GM21515 (cell line): ENCODE measurements at regions not wholly inside any gene's neighbourhood (a gene's known extent, or its start where the extent isn't known, plus 50 kb on each side); places are given as distances from the start of the nearest gene placed in this dataset.

ENCODE experiments used
- ATAC-seq: cut with Tn5 transposase; IDR thresholded peaks from one replicate; pipeline ENCODE4 v1.9.1; 2021; ENCODE audit not compliant: unreplicated experiment

DNA sequence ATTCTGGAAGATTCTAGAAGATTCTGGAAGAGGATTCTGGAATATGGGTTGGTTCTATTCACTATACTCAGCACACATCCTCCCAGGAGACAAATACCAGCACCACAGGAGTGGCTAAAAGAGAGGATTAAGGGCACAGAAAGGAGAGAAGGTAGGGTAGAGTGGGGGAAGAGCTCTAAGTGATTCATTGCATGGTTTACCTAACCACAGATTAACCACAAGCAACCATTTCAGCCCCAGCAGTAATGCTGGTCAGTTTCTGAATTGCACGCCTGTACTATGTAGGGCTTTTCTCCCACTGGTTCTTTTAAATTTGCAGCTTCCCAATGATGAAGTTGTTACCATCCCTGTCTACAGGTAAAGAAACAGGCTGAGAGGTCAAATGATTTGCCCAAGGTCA lies 192.7 kb upstream of the PMEPA1 start:
- ATAC-seq: peak; percentile 86

DNA sequence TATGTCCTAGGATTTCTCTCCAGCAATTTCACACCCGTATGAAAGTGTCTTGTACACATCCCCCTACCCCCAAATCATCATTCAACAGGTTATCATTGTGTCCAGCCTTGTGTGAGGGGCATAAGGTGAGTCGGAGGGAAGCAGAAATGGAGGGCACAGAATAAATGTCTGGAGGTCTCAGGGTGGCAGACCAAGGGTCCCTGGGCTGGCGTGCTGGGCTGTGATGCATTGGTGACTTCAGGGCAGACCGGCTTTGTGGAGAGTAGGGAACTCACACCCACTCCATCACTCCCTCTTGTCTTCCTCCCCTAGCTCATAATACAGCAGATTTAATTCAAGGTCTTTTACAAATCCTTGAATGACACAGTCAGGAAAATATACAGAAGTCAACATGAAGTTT lies 191.7 kb upstream of the PMEPA1 start:
- no peak for ATAC-seq

DNA sequence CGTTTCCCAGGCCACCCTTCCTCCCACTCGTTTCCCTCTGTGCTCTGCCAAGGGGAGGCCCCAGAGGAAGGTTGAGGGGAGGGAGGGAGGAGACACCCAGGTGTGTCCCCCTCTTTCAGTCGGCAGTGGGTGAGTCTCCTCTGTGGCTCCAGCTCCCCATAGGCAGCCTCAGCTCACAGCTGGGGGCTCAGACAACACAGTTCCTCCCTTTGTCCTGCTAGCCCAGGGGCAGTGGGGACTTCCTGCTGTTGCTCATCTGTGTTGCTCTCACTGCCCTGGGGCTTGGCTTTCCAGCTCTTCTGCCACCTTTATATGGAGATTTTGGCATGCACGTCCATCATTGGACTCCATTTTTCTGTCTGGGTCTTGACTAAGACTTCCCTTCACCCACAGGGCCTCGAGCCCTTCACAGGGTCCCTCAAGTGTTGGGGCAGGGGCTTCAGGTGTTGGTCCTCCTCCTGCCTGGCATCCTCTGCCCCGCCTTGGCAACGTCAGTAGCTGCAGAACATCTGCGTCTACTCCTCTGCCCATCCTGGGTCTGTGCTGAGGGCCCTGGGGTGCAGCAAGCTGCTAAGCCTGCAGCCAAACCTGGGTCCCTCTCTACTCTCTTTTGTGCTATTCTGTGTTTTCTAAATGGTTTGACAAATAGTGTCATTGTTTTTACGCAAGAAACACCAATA lies 190.6 kb upstream of the PMEPA1 start:
- ATAC-seq: no peak

DNA sequence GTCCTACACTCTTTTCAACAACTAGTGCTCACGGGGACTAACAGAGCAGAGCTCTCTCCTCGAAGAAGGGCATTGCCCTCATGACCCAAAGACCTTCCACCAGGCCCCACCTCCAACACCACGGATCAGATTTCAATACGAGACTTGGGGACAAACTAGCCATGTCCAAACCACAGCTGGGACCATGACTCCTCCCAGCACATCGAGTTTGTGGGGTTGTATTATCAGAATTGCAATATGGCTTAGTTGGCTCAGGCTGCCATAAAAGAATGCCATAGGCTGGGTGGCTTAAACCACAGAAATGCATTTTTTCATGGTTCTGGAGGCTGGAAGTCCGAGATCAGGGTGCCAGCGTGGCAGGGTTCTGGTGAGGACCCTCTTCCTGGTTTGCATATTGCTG lies 189.7 kb upstream of the PMEPA1 start:
- ATAC-seq: no peak

DNA sequence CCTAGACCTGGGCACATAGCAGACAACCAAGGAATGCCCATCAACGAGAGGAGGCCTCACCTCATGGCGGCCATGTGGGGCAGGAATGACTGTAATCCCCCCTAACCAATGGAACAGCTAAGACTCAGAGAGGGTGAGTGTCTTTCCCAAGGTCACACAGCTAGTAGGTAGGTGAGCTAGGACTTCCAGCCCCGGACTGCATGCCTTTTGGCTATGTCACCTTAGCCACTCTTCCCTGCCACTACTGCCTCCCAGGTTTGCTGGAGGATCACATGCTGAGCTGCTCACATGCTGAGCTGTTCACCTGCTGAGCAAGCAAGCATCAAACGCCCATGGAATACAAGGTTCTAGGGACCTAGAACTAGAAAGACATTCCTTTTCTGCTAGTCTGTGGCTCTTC lies 188.5 kb upstream of the PMEPA1 start:
- ATAC-seq: no peak

DNA sequence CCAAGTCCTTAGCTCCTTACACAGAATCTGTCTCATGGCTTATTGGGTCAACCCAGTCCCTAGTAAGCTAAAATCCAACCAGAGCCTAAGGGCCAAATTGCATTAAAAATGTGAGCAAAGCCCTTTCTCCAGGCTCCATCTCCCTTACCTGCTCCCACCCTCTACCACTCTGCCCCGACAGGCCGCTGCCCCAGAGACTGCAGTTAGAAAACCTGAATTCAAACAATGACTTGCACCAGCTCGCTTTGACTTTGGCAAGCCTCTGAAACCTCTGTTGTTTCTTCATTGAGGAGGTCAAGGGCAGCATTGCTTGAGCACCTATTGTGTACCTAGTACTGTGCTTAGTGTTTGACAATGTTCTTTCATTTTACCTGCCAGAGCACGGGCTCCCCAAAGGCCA lies 188.1 kb upstream of the PMEPA1 start:
- no peak for ATAC-seq

DNA sequence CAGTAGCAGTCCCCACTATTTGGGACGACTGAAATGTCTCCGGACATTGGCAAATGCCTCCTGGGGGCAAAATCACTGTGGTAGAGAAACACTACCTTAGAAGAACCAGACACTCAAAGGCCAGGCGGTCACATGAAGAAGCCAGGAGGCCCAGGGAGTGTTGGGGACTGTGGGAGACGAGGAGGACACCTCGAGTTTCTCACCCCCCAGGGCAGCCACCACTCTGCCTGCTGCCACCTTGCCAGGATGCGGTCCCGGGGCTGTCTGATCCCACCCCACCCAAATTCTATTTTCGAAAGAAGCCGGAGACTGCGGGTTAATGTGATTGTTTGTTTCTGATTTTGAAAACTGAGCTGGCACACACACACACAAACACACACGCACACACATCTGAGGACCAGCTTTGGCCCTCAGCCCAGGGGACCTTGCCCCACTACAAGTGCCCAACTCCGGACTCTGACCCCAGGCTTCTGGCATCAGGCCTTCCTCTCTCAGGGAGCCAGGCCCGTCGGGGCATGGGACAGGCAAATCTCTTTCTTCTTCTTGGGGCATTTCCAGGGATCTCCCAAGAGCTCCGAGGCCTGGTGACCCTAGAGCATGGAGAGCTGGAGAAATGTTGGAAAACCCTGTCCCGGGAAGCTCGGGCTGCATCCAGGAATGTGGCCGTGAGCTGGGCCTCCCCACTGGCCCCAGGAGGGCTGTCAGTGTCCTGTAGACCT lies 187.5 kb upstream of the PMEPA1 start:
- no peak for ATAC-seq

DNA sequence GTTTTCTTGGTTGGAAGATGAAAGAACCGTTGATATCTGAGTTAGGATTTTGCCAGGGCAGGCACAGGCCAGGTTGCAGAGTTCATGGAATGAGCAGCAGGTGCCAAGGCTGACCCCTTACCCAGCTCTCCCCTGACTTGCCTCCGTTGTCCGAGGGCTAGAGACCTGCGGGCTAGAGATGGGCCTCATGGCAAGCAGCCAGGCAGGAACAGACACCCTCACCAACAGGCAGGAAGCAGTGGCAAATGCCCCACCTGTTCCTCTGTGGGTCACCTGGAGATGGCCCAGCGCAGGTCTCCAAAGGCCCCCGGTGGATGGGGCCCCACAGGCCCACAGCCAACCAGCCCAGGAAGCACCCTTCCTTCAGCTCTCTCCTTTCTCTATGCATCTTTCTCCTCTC lies 186.7 kb upstream of the PMEPA1 start:
- no peak for ATAC-seq

DNA sequence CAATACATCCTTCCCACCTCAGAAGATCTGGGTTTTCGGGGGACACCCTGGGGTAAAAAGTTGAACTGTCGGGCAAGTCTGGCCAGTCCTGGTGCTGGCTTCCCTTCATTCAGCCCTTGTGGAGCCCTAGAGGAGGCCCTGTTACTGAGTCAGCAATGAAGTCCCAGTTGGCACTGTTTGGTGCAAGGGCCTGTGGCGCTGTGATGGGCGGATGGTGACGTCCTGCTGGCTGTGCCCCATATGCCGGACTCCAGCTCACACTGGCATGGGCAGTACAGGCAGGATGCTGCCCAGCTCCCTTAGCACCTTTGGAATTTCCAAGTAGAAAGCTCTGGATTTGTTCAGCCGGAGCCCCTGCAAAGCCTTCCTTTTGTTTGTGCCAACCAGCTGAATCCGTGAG lies 186.2 kb upstream of the PMEPA1 start:
- no peak for ATAC-seq

DNA sequence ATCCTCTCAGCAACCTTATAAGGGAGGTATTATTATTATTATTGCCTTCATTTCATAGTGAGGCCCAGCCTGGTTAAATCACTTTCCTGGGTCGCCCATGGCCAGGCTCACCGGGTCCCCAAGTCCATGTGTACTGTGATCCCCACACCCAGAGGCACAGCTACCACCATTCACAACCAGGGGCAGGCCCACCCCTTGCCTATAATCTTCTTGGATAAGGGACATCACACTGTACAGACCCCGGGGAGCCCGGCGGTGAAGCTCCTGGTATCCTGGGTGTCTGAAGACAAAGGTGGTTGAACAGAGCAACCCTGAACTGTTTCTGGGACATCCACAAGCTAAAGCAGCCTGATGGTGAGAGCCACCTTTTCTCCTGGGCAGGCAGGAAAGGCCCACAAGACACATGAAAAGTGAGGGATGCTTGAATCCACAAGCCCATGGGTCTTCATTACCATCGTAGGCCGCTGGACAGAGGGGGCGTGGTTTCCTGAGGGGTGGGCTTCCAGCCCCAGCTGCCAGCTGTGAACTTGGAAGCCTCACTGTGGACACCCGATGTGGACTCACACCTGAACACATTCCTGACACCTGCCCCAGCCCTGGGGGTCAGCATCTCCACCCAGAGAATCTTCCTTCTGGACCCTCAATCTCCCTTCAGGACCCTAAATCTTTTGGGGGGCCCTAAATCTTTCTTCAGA lies 185.5 kb upstream of the PMEPA1 start:
- ATAC-seq: no peak

DNA sequence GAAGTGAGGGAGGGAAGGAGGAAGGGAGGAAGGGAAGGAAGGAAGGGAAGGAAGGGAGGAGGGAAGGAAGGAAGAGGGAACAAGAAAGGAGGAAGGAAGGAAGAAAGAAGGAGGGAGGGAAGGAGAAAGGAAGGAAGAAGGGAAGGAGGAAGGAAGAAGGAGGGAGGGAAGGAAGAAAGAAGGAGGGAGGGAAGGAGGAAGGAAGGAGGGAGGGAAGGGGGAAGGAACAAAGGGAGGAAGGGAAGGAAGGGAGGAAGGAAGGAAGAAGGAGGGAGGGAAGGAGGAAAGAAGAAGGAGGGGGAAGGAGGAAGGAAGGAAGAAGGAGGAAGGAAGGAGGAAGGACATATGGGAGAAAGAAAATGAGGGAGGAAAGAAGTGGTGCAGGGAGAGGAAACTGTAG lies 184.7 kb upstream of the PMEPA1 start:
- no peak for ATAC-seq

DNA sequence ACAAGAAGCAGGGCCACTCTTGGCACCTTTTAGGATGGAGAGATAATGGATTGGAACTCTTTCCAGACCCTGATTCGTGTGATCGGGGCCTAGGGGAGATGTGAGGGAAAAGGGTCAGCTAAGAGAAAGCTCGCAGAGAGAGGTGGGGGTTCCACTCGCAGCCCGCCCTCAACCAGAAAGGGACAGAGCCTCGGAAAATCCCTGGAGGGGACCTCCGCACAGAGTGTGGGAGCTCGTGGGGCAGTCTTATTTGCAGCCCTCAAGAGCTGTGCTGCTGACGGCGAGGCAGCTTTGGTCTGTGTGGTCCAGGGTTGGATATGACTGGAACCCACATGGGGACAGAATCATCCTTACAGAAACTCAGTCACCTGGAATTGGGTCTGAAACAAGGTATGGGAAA lies 184.3 kb upstream of the PMEPA1 start:
- no peak for ATAC-seq

DNA sequence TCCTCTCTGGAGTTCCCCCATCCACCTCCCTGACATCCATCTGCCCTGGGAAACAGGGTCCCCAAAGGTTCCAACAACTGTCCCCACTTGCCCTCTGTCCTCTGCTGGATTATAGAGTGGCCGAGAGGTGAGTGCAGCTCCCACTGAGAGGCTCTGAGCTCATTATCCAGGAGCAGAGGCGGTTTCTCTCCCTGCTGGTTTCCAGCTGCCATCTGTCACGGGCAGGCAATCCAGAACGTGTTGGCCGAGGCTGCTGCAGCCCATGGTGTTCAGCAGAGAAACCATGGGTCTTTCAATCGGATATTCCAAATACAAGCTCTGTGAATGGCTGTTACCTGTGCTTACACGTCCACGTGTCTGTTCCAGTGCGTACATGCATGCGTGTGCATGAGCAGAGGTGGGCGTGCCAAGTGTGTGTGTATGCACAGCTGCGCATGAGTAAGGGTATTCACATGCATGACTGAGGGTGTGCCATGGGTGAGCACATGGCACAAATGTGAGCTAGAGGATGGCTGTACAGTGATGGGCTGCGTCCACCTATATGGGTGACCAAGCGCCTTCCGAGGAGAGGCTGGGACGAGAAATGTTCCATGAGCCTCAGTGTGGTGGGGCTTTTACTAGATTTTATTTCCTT lies 183.7 kb upstream of the PMEPA1 start:
- ATAC-seq: no peak

DNA sequence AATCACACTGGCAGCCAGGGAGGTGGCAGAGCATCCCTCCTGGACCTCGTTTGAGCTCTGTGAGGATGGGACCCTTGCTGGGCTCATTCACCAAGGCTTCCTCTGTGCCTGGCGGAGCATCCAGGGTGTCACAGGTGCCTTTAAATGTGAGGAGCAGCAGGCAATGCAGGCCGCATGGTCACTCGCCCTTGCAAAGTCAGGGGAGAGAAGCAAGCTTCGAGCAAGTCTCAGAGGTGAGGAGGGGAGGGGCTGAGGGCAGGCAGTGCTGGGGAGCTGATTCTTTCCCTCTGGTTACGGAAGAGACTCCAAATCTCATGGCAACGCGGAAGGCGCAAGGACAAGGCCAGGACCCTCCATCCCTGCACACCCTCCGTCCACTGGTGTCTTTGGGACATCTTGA lies 182.7 kb upstream of the PMEPA1 start:
- no peak for ATAC-seq

DNA sequence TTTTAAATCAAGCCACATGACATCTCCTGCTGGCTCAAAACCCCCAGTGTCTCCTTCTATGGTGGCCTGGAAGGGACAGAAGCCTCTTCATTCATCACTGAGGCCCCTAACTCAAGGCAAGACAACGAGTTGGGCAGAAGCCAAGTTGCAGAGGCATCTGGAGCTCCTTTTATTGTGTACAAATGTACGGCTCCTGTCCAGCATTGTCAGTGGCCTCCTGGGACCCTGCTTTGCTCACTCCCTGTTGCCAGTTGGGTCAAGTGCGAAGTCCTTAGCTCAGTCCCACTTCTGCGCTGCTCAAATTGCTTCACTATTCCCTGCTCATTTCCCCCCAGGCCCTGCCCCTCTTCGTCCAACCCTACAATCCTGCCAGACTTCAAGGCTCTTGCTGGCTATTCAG lies 181.2 kb upstream of the PMEPA1 start:
- no peak for ATAC-seq

DNA sequence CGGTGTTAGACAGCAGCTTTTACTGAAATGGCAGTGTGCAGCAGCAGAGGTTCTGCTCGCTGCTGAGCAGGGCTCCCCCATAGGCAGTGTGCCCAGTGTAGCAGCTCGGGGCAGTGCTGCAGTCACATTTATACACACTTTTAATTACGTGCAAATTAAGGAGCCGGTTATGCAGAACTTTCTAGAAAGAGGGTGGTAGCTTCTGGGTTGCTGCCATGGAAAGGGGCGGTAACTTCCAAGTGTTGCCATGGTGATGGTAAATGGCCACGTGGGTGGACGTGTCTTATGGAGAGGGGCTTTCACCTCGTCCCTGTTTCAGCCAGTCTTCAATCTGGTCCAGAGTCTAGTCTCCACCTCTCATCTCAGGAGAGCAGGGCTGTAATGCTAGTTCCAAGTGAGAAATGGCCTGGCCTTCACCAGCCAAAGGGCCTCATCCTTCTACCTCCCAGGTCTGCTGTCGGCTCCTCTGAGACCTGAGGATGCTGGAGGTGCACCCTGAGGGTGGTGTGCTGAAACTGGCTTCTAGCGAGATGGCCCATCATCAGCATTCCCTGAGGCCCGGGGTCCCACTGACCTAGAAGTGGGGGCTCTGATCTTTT lies 180.5 kb upstream of the PMEPA1 start:
- no peak for ATAC-seq

DNA sequence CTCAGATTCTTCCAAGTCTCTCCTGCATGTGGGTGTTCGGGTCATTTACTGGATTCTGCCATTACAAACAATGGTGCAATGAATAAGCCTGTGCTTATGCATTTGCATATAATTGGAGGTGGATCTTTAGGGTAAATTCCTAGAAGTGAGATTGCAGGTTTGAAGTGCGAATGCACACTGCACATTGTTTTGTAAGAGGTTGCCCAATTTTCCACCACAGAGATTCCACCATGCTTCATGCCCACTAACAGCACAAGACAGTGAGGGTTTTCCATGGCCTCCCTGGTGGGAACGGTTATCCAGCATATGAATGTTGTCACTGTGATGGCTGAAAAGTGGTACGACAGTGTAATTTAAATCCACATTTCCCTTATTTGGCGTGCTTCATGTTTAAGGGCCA lies 178.8 kb upstream of the PMEPA1 start:
- no peak for ATAC-seq

DNA sequence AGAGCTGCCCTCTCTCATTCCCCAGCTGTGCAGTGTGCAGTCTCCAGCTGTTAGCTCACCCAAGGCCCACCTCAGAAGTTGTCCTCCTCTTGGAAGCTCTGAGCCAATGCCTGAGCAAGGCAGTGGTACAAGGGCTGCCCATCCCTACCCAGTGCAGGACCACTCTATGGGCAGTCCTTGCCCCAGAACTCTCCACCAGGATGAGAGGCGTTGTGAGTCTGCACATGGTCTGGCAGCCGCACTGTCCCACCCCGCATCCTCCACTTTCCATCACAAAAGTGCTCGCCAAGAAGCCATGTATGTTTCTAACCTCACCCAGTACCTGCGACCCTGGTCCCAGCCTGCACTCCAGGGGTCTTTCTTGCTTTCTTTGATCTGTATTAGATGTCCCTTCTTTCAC lies 175.1 kb upstream of the PMEPA1 start:
- no peak for ATAC-seq

DNA sequence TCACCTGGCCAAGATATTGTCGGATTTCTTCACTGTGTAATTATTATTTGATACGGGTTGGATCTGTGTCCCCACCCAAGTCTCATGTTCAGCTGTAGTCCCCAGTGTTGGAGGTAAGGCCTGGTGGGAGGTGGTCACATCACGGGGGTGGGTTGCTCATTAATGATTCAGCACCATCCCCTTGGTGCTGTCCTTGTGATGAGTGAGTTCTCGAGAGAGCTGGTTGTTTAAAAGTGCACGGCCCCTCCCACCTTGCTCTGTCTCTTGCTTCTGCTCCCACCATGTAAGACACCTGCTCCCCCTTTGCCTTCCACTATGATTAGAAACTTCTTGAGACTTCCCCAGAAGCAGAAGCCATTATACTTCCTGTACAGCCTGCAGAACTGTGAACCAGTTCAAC lies 173.9 kb upstream of the PMEPA1 start:
- ATAC-seq: no peak

DNA sequence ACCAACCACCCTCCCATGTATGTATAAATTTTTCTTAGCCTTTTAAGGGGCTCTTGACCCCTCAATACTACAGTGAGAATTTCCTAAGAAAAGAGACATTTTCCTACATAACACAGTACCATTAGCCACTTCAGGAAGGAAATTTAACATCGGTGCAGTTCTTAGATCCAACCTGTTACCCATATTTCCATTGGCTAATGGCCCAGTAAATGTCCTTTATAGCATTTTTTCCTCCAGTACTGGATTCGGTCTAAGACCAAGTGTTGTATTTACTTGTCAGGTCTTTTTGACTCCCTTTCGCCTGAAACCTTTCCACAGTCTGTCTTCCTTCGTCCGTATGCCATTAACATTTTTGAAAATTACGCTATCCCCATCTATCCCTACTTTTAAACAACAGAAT lies 173.4 kb upstream of the PMEPA1 start:
- no peak for ATAC-seq

DNA sequence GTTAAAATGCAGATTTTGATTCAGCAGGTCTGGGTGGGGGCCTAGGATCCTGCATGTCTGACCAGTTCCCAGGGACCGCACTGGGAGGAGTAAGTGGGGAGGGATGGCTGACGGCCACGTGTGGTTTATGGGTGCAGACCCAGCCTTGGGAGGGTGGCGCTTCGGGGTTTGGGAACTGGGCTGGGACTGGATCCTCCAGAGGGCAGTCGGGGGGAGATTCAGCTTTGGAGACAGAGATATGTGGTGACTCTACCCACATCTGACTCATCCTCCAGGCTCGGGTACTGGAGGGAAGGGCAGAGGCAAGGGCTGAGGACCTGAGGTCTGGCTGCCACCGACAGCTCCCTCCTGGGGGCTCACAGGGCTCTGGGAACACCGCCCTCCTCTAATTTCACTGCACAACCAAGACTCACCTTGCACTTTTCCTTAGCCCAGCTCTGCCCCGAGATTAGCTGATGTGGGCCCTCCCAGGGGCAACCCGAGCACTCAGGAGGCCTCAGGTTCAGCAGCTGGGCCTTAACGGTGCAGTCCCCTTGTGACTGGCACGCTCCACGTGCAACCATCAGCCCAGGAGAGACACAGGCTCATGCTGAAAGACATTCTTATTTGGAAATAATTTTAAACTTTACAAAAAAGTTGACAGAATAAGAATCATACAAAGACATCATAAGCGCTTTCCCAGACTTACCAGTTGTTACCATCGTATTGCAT lies 172.8 kb upstream of the PMEPA1 start:
- no peak for ATAC-seq
